K562 (cell line): ENCODE measurements at regions not wholly inside any gene's neighbourhood (a gene's known extent, or its start where the extent isn't known, plus 50 kb on each side); places are given as distances from the start of the nearest gene placed in this dataset.

Source experiments
- HIVEP1 ChIP-seq: fragments of 250-450 bp; sonication (Bioruptor Pico); IDR thresholded peaks from 2 replicates; pipeline ENCODE4 v1.4.0; 2020; ENCODE audit warnings: mild to moderate bottlenecking
- KAT7 ChIP-seq: sonication (generic); formaldehyde crosslinking; IDR thresholded peaks from 2 replicates; pipeline ENCODE4 v1.8.0; 2022; ENCODE audit warnings: missing genetic modification reagents, mild to moderate bottlenecking, borderline replicate concordance
- SP1 ChIP-seq: sonication (generic); formaldehyde crosslinking; IDR thresholded peaks from 2 replicates; pipeline ENCODE4 v1.8.1; 2022; ENCODE audit warnings: mild to moderate bottlenecking, missing genetic modification reagents
- YBX1 ChIP-seq: fragments of 450-650 bp; IDR thresholded peaks from 2 replicates; pipeline ENCODE4 v1.7.1; 2016; ENCODE audit warnings: mild to moderate bottlenecking

- TF ChIP-seq YBX1 (no peak), SP1 (CRISPR knock-in tag) (no peak), KAT7 (CRISPR knock-in tag) (no peak), HIVEP1 (CRISPR knock-in tag) (no peak)
Observed at GRCh38 chr7:108777966-108778365, 208.3 kb downstream of the DNAJB9 start.
